Ishikawa (cell line): ENCODE measurements at regions not wholly inside any gene's neighbourhood (a gene's known extent, or its start where the extent isn't known, plus 50 kb on each side); places are given as distances from the start of the nearest gene placed in this dataset.

Source experiments
- CEBPB ChIP-seq: IDR thresholded peaks from 2 replicates; pipeline ENCODE4 v1.6.1; 2012
- CREB1 ChIP-seq: IDR thresholded peaks from 2 replicates; pipeline ENCODE4 v1.6.1; 2012; ENCODE audit warnings: low read depth
- EGR1 ChIP-seq: IDR thresholded peaks from 2 replicates; pipeline ENCODE4 v1.6.1; 2012
- EP300 ChIP-seq: IDR thresholded peaks from 2 replicates; pipeline ENCODE4 v1.6.1; 2012; ENCODE audit warnings: borderline replicate concordance
- FOXM1 ChIP-seq: IDR thresholded peaks from 2 replicates; pipeline ENCODE4 v1.6.1; 2012; ENCODE audit warnings: low read depth, borderline replicate concordance
- MAX ChIP-seq: IDR thresholded peaks from 2 replicates; pipeline ENCODE4 v1.6.1; 2012
- NFIC ChIP-seq: IDR thresholded peaks from 2 replicates; pipeline ENCODE4 v1.6.1; 2012
- RAD21 ChIP-seq: IDR thresholded peaks from 2 replicates; pipeline ENCODE4 v1.6.1; 2012; ENCODE audit warnings: low read depth
- TAF1 ChIP-seq: IDR thresholded peaks from 2 replicates; pipeline ENCODE4 v1.6.1; 2012; ENCODE audit warnings: low read depth, mild to moderate bottlenecking
- TCF12 ChIP-seq: IDR thresholded peaks from 2 replicates; pipeline ENCODE4 v1.6.1; 2012; ENCODE audit warnings: low read depth
- TEAD4 ChIP-seq: IDR thresholded peaks from 2 replicates; pipeline ENCODE4 v1.6.1; 2012
- USF1 ChIP-seq: IDR thresholded peaks from 2 replicates; pipeline ENCODE4 v1.6.1; 2012
- YY1 ChIP-seq: IDR thresholded peaks from 2 replicates; pipeline ENCODE4 v1.6.1; 2012; ENCODE audit warnings: low read depth
- ZBTB7A ChIP-seq: IDR thresholded peaks from 2 replicates; pipeline ENCODE4 v1.6.1; 2012; ENCODE audit warnings: low read depth
- TF ChIP-seq, protein P1 (sequence below): IDR thresholded peaks from 2 replicates; pipeline ENCODE4 v1.6.1; 2012; ENCODE audit warnings: low read depth, mild to moderate bottlenecking

GRCh38 chr3:153268564-153269279 is 106.7 kb downstream of the RAP2B start:
- no peak for TF ChIP-seq TAF1
- TF ChIP-seq RAD21: no peak
- no peak for TF ChIP-seq CEBPB
- no peak for TF ChIP-seq USF1
- TF ChIP-seq FOXM1: no peak
- TF ChIP-seq TEAD4: no peak
- TF ChIP-seq, protein P1, sequence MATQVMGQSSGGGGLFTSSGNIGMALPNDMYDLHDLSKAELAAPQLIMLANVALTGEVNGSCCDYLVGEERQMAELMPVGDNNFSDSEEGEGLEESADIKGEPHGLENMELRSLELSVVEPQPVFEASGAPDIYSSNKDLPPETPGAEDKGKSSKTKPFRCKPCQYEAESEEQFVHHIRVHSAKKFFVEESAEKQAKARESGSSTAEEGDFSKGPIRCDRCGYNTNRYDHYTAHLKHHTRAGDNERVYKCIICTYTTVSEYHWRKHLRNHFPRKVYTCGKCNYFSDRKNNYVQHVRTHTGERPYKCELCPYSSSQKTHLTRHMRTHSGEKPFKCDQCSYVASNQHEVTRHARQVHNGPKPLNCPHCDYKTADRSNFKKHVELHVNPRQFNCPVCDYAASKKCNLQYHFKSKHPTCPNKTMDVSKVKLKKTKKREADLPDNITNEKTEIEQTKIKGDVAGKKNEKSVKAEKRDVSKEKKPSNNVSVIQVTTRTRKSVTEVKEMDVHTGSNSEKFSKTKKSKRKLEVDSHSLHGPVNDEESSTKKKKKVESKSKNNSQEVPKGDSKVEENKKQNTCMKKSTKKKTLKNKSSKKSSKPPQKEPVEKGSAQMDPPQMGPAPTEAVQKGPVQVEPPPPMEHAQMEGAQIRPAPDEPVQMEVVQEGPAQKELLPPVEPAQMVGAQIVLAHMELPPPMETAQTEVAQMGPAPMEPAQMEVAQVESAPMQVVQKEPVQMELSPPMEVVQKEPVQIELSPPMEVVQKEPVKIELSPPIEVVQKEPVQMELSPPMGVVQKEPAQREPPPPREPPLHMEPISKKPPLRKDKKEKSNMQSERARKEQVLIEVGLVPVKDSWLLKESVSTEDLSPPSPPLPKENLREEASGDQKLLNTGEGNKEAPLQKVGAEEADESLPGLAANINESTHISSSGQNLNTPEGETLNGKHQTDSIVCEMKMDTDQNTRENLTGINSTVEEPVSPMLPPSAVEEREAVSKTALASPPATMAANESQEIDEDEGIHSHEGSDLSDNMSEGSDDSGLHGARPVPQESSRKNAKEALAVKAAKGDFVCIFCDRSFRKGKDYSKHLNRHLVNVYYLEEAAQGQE: no peak
- no peak for TF ChIP-seq YY1
- TF ChIP-seq EP300: no peak
- TF ChIP-seq NFIC: no peak
- no peak for TF ChIP-seq MAX

DNA sequence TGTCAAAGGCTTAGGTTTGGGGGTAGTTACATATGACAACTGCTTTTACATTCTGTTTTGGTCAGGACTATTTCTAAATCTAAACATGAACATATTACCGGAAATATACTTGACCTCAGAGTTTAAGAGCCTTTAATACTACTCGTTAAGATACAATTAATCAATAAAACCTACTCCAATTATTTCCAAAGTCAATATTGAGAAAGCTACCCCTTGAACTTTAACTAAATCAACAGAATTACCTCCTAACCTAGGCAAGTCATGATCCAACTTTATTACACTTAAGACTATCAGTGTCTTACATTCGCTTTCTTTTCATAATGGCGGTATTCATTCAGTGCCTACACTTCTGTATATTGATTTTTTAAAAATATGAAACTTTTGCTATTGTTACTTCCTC is 107.7 kb downstream of the RAP2B start:
- TF ChIP-seq NFIC: no peak
- TF ChIP-seq EGR1: no peak
- no peak for TF ChIP-seq EP300
- no peak for TF ChIP-seq ZBTB7A

- TF ChIP-seq, protein P1: no peak
- TF ChIP-seq ZBTB7A (no peak), EP300 (no peak), TAF1 (no peak), RAD21 (no peak), CREB1 (no peak), EGR1 (no peak), YY1 (no peak), FOXM1 (no peak), NFIC (no peak), MAX (no peak), TEAD4 (no peak), TCF12 (no peak), CEBPB (no peak)
These were observed 111.2 kb downstream of the RAP2B start for GRCh38 chr3:153273217-153273616.

DNA sequence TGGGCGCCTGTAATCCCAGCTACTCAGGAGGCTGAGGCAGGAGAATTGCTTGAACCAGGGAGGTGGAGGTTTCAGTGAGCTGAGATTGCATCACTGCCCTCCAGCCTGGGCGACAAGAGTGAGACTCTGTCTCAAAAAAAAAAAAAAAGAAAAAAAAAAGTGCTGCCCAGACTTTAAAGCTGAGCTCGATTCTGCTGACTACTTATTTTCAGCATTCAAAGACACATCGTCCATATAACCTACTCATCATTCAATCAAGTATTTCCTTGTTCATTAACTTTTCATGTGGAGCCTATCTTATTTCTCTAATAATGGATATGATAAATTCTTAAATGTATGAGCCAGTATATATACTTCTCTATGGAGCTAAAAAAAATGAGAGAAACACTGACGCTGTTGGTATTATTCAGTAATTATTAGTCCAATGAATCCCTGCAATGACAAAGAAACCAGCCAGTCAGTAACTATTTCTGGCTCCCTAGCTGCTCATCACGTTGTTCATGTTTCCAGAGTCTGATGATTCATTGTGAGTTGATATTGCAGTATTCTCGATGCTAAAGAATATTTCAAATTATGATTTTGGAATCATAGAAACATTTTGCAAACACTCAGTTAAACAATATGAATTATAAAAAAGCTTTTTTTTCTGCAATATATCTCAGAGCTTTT is 111.9 kb downstream of the RAP2B start:
- no peak for TF ChIP-seq EGR1
- TF ChIP-seq CEBPB: no peak
- no peak for TF ChIP-seq FOXM1
- TF ChIP-seq TAF1: no peak
- no peak for TF ChIP-seq TEAD4
- TF ChIP-seq, protein P1: no peak
- no peak for TF ChIP-seq YY1
- no peak for TF ChIP-seq RAD21

- TF ChIP-seq USF1: no peak
- no peak for TF ChIP-seq ZBTB7A
- TF ChIP-seq CREB1: no peak
- TF ChIP-seq CEBPB: no peak
- no peak for TF ChIP-seq EGR1
- TF ChIP-seq TEAD4: no peak
- no peak for TF ChIP-seq MAX
- TF ChIP-seq TAF1: no peak
- TF ChIP-seq YY1: no peak
- TF ChIP-seq TCF12: no peak
- no peak for TF ChIP-seq EP300
- no peak for TF ChIP-seq FOXM1
- no peak for TF ChIP-seq RAD21
- TF ChIP-seq, protein P1: no peak
- no peak for TF ChIP-seq NFIC
These were observed 112.5 kb downstream of the RAP2B start for GRCh38 chr3:153274561-153274960.
